ENCODE measurements at regions not wholly inside any gene's neighbourhood (a gene's known extent, or its start where the extent isn't known, plus 50 kb on each side); places are given as distances from the start of the nearest gene placed in this dataset.
A peak's percentile ranks its signal among the peaks of the same experiment; 100 is the strongest.
"Not testable (repeated sequence)": the region's sequence is repeated elsewhere in the genome, so short reads cannot be mapped to it uniquely, and the experiment has no call there.

DNA sequence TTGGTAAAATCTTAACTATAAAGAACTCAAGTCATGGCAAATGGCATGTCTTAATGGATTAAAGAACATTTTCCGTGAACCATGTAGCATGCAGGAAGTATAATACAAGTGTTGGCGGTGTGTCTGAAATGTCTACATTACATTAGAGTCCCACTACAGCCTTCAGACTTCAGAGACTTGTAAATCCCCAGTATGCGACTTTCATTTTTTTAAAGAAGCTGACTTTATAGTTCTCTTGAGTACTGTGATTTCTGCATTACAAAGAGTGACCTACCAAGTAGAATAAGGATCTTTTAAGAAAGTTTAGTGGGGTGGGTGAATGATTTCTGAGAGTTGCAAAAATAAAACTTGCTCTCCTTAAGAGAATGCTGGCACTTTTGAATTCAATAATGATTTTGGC is 140.7 kb upstream of the FN1 start:
- DNase-seq = no peak

DNA sequence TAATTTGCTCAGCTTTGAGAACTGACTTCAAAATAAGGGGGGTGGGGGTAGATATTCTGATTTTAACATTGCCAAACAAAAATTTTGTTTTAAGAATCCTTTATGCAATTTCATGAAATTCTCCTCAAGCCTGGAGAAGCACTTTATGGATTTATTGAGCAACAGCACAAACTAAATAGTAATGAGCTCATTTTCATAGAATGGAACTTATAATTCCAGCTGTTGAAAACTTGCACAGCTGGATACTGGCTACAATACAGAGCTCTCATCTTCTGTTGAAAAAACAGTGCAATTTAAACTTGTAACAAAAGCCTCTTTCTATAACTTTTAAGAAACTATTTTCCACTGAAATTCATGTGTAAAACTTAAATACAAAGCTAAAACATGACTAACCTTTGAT is 137.6 kb upstream of the FN1 start:
- DNase-seq = no peak

DNA sequence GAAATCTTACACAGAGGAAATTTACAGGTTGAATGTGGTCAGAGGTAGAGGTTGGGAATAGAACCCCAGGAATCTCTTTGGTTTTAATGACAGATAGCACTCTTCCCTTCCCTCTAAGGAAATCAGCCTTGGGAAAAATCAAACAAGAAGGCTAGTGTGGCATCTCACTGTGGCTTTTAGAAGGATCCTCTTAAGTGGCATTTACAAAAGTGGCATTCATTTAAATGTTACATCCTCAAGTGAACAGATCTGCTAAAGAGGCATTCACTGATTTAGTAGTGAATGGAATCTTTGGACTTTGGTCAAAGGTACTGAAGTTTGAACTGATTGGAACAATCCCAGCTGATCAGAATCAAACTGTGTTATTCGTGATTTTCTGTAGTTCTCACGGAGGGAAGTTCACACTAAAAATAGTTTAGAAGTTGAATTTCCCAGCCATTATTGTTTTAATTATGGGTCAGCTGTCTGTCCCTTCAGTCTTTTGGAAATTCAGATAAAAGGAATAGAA is 136.5 kb upstream of the FN1 start:
- no peak for DNase-seq

DNA sequence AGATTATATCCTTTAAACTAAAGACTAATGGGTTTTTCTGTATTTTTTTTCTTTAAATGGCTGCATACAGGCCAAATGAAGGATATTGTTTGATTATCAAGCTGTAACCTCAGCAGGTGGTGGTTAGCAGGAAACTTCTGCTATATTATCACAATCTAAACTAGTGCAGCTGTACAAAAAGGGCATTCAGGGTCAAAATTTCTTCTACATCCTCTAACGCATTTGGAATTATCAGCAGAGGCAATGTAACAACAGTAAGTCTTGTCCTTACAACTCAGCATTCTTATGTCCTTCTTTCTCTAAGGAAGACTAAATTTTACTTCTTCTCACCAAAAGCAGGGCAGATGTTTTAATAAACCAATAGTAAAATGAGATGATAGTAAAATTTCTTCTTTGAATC is 135.8 kb upstream of the FN1 start:
- DNase-seq = no peak

DNA sequence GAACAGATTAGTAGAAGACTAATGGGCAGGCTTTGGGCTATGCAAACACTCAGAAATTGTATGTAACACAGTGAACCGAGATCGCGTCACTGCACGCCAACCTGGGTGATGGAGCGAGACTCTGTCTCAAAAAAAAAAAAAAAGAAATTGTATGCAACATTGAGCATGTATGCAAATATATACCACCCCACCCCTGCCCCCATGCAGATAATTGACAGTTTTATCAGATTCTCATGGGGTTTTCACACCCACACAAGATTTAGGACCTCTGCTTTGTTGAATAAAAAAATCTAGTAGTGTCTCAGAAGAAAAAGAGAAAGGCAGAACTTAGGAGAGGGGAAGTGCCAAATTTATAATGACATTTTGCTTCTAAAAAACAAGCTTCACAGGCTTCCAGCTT is 131.6 kb upstream of the FN1 start:
- peak; percentile 73 to 79 for DNase-seq

DNA sequence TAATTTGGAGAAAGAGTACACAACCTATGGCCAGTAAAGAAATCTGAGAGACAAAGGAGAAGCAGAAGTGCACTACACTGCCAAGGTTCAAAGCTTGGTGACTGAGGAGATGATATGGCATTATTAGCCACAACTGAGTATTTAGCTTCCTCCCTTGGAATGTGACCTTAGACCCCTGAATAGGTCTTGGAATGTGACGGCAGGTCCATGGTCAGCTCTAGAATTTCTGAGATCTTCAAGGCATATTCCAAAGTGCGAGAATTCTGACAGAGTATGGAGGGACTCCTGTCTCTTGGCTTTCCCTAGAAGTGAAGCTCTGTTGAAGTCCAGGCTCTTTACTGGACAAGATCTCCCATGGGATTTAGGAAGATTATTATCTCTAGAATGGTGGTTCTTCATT is 130.0 kb upstream of the FN1 start:
- no peak for DNase-seq

DNA sequence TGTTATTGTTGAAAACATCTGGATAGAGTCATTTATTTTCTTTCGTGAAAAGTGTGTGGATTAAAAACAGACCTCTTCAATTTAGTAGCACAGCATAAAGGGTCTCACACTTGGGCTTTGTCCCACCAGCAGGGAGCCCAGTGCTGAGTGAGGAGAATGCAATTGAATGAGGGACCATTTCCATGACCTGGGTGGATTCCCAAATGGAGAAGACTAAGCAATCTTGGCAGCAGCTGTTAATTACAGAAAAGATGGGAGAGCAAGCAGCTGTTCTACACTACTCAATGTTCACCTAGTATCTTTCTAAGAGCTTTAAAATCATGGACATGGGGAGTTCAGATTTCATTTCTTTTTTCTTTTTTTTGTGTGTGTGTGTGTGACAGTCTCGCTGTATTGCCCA is 121.8 kb upstream of the FN1 start:
- no peak for DNase-seq

DNA sequence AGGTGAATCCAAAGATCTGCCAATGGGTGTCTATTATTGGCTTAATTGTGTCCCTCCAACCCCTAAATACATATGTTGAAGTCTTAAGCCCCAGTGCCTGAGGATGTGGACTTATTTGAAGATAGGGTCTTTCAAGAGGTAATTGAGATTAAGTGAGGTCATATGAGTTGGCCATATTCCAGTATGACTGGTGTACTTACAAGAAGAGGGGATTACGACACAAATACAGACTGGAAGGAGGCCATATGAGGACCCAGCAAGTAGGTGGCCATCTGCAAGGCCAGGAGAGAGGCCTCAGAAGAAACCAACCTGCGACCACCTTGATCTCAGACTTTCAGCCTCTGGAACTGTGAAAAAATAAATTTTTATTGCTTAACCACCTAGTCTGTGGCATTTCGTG is 121.1 kb upstream of the FN1 start:
- no peak for DNase-seq

DNA sequence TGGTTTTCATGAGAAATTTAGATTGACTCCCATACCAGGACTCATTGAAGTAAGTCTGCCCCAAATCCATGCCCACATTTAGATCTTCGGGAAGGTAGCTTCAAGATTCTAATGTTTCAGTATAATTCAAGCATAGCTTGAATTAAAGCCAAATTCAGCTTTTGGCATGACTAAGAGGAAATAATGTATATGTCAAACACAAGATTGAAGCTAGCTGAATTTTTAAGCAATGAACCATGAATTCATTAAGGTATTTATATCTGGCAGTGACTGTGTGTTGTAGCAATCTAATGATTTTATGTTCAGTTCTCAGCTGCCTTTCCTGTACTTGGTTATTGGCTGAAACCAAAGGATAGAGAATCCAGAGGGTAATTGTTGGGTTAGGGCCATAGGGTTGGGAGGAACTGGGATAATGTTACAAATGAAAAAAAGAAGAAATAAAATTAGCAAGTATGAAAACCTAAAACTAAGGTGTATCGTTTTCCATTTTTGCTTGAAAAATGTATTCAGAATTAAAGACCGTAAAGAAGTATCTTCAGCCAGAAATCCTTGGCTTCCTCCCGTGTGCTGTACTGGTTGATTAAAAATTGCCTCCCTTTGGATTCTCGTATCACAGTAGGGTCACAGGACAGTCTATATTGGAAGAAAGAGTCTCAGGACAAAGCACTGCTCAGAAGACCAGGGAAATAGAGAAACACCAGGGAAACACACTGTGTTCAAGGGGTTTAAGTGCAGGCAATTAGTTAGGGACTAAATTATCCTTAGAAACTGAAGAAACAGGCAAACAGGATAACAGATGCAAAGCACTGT is 119.0 kb upstream of the FN1 start:
- DNase-seq = no peak

DNA sequence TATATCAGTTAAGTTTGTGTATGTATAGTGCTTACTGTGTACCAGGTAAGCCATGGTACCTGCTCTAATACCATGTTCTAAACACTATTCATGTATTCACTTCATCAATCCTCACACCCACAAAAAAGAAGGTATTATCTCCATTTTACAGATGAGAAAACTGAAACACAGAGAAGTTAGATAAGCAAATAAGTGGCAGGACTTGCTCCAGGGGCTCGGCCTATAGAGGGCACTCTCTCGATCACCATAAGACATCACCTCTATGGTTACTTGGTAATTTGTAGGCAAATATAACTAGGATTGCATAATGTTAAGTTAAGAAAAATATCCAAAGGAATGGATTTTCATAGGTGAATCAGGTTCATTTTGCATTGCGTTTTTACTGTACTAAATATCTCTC is 118.1 kb upstream of the FN1 start:
- DNase-seq = no peak

DNA sequence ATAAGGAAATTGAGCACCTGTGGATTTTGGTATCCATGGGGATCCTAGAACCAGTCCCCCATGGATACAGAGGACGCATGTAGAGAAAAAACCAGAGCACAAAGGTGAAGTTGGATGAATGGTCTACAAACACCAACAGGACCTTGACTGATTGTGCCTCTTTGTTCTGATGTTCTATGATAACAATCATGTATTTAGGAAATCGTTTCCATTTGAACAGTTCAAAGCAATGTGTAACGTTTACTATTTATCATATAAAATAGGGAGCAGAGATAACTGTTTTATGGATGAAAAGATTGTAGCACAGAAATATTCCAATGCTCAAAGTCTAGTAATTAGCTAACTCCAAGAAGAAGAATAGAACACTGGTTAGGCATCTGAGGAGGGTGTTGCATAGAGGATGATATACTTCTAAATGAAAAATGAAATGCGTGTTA is 116.3 kb upstream of the FN1 start:
- no peak for DNase-seq

DNA sequence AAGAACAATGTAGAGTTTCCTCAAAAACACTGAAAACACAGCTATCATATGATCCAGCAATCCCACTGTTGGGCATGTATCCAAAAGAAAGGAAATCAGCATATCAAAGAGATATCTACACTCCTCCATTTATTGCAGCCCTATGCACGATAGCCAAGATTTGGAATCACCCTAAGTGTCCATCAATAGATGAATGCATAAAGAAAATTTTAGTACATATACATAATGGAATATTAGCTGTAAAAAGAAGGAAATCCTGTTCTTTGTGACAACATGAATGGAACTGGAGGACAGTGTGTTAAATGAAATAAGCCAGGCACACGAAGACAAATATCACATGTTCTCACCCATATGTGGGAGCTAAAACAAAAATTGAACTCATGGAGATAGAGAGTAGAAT is 114.5 kb upstream of the FN1 start:
- DNase-seq = no peak

DNA sequence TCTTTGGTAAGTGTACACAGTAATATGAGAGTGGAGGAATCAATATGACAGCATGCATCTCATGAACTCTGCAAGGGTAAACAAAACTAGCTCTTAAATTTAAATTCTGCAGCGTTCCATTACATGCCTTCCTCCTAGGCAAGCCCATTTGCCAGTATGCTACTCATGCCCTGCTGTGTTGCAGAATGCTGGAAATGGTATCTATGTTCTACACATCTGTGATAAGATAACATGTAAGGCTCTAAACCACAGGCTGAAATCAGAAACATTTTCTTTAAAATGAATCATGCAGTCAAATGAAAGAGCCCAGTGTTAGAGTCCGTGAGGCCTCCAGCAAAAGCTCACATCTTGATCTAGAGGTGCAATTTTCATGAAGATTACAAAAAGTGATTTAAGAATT is 112.8 kb upstream of the FN1 start:
- no peak for DNase-seq

DNA sequence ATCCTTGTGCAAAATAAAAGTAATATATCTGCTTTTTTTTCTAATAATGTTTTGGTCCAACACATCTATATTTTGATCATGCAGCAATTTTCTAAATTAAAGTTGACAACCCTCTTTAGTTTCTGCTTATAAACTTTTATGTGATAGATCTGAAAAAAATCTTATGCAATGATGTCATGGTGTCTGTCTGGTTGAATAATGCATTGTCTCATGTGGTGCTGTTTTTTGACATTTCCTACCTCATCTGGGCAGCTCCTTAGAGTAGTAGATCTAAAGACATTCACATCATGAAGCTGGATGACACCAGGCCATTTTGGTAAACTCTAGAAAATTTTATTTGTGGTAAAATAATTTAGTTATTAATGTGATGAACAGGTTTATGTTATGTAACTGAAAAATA is 106.8 kb upstream of the FN1 start:
- DNase-seq = no peak

DNA sequence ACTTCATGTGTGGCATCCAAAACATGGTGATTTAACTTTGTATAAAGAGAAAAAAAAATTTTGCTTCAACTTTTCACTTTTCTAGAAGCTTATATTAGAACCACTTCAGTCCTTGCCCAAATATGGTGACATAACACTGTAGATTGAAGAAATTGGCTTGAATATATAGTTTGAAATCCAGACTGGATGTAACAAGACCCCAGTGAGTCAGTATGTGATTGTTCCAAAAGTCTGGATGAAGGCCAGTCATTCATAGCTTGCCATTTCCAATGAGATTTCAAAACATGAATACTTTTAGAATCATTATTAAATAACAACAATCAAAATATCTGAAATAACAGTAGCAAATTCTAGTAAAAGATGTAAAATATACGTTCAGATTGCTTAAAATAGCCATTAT is 104.8 kb upstream of the FN1 start:
- DNase-seq = no peak

DNA sequence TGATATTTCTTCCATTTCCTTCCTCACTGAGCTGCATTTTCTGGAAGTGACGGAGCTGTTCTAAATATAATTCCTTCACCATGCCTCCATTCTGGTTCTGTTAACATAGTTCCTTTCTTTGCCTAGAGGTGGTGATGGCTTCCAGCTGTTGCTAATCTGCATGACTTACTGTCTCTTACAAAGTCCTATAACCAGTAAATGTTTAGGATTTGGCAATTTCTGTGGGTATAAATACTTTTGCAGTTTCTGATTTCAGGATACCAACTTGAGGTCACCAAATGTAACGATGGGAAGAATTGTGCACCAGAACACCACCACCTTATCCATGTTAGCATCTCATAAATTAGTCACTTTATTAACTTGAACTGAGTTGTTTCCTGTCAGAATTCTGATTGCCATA is 101.7 kb upstream of the FN1 start:
- no peak for DNase-seq

DNA sequence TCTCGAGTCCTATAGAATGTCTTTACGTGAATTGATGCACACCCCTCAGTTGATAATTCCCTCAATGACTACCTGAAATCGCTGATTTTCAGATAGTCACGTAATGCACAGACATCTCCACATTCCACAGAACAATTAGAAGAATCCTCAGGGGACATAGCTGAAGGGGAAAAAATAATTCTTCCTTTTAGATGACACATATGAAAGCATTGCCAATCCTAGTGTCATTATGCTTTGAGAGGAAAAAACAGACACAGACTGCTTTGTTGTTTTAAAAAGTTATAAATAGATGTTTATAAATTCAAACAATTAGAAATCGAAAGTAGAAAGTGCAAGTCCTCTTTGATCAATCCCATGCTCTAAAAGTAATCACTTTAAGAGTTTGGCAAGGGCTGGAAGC is 100.6 kb upstream of the FN1 start:
- DNase-seq = no peak

DNA sequence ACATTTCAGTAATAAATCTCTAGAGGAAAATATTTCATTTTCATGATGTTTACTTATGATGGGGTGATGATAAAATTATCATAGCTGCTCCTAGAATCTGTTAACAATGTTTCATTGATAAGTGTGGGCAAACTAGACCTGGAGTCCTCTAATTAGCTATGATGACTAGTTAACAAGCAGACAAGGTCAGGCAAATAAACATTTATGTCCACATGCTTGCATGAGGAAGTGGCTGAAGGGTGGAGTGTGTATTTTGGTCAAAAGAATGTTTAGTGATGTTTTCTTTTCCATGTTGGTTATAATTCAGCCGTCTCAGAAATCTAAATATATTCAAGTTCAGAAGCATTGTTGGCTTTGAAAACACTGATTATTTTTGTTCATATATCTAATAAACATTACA is 99.9 kb upstream of the FN1 start:
- DNase-seq = no peak

DNA sequence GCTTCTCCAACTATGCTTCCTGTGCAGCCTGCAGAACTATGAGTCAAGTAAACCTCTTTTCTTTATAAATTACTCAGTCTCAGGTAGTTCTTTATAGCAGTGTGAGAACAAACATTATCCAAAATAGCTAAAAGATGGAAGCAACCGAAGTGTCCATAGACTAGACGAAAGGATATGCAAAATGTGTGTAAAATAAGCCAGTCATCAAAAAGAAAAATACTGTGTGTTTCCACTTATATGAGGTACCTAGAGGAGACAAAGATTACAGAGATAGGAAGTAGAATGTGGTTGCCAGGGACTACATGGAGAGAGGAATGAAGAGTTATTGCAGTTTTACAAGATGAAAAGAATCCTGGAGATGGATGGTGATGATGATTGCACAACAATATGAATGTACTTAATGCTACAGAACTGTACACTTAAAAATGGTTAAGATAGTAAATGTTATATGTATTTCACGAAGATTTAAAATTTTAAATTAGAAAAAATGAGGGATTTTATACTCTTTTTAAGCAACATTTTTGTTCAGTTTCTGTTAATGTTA is 99.3 kb upstream of the FN1 start:
- DNase-seq = no peak

DNA sequence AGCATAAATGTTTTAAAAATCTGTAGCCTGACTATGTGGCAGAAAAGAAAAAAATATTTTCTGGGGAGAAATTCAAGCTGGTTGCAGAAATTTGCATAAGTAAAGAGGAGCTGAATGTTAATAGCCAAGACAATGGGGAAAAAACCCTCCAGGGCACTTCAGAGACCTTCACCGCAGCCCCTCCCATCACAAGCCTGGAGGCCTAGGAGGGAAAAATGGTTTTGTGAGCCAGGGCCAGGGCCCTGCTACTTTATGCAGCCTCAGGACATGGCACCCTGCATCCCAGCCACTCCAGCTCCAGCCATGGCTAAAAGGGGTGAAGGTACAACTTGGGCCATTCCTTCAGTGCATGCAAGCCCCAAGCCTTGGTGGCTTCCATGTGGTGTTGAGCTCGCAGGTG is 97.8 kb upstream of the FN1 start:
- not testable (repeated sequence) for DNase-seq

DNA sequence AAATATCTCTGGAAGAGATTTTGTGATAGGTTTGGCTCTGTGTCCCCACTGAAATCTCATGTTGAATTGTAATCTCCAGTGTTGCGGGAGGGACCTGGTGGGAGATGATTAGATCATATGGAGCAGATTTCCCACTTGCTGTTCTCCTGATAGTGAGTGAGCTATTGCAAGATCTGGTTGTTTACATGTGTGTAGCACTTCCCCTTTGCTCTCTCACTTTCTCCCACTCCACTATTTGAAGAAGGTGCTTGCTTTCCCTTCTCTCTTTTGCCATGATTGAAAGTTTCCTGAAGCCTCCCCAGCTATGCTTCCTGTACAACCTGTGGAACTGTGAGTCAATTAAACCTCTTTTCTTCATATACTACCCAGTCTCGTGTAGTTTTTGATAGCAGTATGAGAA is 97.0 kb upstream of the FN1 start:
- DNase-seq = no peak

DNA sequence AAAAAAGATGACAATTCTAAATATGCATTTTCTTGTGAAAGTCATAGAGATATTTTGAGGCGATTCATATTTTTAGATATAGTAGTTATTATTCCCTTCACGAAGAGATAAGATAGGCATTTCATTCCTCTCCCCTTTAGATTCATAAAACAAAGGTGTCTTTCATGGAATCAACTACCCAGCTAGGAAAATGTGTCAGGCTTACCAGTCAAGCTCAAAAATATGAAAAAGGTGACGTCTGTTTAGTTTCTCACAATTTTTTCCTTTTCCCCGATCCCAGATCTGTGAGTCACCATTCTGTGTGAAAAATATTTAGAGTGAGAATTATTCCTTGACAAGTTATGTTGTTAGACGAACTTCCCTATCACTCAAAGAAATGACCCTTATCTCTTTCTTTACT is 95.4 kb upstream of the FN1 start:
- DNase-seq = no peak

DNA sequence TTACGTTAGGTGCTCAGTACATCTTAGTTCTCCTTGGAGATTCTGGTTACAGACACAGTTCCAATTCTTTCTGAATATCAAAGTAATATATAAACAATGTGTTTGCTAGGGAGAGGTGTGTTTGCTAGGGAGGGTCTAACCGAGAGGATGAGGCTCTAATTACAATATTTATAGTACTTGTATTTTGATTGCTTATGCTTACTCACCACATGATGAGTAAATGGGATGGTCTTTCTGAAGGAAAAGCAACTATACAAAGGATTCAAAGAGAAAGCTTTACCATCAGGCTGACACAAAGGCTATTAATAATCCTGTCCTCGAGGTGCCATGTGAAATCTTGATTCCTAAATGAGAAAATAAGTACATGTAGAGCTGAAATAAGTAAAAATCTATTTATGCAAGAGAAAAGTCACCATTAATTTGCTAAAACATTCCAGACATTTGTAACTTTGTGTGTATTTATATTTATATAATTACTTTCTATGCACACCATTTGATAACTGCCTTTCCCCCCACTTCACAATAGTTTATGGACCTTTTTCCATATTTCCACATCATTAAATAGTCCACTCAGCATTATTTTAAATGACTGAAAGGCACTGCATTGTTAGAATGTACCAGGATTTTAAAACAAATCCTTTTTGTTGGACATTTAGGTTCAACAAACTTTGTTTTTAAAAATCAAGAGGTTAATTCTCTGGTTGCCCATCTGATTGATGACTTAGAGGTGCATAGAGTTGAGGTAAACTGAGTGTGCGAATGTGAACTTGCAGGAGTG is 94.5 kb upstream of the FN1 start:
- DNase-seq = no peak

DNA sequence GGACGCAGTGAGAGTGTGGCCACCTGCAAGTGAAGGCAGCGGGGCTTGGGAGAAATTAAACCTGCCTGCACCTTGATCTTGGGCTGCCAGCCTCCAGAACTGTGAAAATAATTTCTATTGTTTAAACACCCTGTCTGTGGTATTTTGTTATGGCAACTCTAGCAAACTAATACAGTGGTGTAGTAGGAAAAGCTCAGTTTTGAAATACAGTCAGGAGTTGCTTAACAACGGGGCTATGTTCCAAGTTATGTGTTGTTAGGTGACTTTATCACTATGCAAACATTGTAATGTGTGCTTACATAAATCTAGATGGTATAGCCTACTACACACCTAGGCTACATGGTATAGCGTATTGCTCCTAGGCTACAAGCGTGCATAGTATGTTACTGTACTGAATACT is 93.4 kb upstream of the FN1 start:
- no peak for DNase-seq

Data from SHP77 (cell line).